Fibroblast of skin of back (primary cell): ENCODE measurements at regions not wholly inside any gene's neighbourhood (a gene's known extent, or its start where the extent isn't known, plus 50 kb on each side); places are given as distances from the start of the nearest gene placed in this dataset.
A peak's percentile ranks its signal among the peaks of the same experiment; 100 is the strongest.

Experiments used
- DNase-seq: peaks from one replicate; pipeline ENCODE4 v3.0.0-alpha.2; 2013

DNA sequence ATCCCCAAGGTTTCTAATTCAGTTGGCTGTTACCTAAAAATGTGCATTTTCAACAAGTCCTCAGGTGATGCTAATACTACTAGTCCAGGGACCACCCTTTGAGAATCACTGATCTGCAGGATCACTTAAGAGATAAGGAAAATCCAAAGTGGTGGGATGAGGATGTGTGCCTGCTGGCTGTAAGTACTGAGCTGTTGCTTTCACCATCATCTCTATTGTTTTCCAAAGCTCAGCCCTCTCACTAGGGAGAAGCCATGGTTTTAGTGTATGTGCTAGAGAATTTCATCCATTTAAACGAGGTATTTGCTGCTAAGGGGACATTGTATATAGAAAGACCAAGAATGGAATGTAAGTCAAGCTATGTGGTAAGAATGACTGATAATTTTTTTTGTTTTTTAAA lies 202.3 kb downstream of the KIF21A start:
- DNase-seq, result no peak

DNA sequence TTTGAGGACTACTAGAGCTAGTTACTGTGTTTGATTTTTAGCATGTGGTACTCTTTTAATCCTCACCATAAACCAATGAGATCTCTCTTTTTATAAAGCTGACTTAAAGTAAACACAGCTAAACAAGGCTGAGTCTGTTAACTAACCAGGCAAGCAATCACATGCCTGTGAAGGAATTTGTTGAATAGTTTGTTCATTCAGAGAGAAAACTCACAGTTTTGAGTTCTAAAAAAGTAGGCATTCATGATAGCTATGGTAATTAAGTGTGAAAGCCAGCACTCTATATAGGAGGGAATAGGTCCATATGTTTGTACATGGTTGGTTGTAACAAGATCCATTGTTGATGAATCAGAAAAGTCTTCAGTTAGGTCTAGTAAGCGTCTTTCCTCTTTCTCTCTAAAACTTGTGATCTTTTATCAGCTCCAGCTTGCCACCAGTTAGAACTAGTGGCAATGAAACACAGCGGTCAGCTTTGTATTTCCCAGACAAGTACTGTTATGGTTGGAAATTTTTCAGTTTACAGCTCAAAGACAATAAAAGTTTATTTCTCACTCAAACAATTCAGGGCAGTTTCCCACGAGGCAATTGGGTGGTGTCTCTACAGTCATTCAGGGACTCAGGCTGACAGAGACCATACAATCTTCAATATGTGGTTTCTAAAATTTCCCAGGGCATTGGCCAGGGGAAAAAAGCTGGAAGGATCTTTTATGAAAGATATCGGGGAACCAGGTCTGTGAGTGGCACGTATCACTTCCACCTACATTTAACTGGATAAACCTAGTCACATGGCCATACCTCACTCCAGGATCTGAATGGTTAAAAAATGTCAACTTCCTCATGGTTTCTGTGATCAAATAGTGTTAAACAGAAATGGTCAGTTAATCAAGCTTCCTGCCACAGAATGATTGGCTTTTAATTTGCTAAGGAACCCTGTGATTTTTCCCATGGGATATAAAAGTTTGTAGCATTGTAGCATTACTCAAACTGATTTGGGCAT lies 203.1 kb downstream of the KIF21A start:
- DNase-seq, result no peak

GRCh38 chr12:39237004-39237403 lies 205.9 kb downstream of the KIF21A start:
- DNase-seq, result peak; percentile 11

- no peak for DNase-seq
Observed at GRCh38 chr12:39235990-39236767, 206.7 kb downstream of the KIF21A start.

GRCh38 chr12:39230086-39230485 lies 212.8 kb downstream of the KIF21A start:
- DNase-seq, result no peak

DNA sequence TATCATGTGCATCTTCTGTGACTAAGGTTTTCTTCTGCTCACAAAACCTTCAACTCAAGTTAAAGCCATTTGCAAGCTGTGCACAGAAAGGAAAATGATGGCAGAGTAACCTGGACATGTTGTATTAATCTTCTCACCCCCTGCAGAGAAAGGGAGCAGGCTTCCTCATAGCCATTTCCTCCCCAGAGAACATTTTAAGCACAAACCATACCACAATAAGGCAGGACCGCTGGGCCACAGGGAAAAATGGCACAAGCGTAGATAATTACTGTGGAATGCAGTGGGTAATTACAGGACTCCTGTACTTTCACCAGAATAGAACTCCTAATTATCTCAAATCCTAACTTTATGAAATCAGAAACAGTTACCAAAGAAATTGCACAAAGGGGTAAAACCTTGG lies 215.7 kb downstream of the KIF21A start:
- no peak for DNase-seq

- DNase-seq, result no peak
Observed at GRCh38 chr12:39224971-39225370, 217.9 kb downstream of the KIF21A start.

GRCh38 chr12:39205969-39206368 lies 237.0 kb downstream of the KIF21A start:
- DNase-seq, result no peak

DNA sequence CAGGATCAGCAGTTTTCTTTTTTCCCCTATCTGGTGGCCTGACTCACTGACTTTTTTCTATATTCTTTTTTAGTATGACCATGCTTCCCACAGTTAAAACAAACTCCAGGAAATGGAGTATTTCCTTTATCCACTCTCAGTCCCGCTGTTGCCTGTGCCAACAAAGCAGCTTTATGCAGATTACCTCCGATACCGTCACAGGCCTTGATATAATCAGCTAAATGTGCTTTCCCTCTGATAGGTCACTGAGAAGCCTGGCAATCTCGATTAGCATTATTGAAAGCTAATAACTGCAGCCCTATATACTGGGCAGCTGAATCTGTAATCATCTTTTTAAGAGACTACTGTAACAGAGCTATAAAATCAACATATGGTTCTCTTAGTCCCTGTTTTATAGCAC lies 243.6 kb downstream of the KIF21A start:
- no peak for DNase-seq

DNA sequence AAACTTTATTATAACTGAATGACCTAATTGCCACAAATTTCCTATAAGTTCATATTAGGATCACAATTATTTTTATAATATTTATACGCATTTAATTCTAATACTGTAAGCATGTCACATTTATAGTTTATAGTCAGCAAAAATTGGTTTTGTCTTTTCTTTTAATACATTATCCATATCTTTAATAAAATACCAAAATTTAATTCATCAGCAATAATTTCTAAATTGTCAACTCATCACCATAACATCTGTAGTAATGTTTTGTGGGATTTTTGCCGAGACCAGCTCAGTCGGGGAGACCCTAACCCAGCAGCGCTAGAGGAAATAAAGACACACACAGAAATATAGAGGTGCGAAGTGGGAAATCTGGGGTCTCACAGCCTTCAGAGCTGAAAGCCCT lies 254.2 kb downstream of the KIF21A start:
- no peak for DNase-seq

DNA sequence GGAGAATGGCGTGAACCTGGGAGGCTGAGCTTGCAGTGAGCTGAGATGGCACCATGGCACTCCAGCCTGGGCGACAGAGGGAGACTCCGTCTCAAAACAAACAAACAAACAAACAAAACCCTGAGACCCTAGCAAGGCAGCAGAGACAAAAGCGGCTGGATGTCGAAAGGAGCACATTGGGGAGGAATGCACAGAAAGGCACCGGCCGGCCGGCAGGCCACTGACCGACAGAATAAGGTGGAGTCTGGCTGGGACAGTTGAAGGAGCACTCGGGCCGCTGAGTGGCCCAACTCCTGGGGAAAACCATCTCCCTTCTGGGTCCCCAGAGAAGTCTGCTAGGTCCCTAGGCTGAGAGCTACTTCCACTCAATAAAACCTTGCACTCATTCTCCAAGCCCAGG lies 256.2 kb downstream of the KIF21A start:
- DNase-seq, result no peak

DNA sequence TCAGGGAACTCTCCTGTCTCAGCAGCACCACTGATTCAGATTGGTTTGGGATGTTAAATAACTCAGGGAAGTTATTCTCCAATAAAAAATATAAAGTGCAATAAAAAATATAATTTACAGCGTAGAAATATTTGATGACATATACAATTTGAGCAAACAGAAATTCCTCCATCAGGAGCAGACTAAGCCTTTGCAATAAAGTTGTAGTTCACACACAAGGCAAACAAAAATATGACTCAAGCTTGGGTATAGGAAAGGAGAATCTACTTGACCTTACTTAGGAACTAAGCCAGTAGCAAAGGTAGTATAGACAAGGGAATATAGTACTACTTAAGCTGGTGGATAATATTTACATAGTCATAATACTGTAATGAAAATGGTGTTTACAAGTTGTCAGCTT lies 264.1 kb downstream of the KIF21A start:
- no peak for DNase-seq

GRCh38 chr12:39176356-39176755 lies 266.6 kb downstream of the KIF21A start:
- no peak for DNase-seq

GRCh38 chr12:39173726-39174125 lies 268.3 kb upstream of the CPNE8 start:
- no peak for DNase-seq

GRCh38 chr12:39165338-39165737 lies 259.9 kb upstream of the CPNE8 start:
- DNase-seq, result no peak

- DNase-seq, result no peak
Observed at GRCh38 chr12:39161465-39162085, 256.2 kb upstream of the CPNE8 start.

DNA sequence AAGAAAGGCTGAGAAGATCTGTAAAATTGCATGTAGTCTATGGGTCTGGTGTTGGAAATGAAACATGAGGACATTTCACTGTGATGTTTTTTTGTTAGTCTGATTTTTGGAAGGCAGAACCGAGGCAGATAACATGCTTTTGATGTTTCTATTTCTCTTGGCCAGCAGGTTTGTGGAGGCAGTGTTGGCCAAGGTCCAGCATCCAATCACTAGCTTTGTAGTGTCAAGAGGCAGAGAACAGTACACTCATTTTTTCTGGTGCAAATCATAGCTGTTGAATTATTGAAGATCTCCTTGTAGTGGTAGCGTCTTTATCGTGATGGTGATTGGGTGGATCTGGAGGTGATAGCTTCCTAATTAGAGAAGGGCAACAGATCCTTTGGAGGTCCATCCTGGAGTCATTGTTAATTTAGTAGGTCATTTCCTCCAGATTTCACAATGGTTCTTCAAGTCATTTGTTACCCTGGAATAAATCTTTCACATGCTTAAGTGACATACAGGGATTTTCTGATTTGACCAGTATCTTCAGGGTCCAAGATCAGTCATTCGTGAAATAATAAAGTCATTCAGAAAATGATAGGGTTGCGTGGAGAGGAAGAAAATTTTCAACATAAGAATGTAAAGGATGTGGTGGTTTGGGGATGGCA lies 252.4 kb upstream of the CPNE8 start:
- no peak for DNase-seq

- DNase-seq, result peak; percentile 12
Observed at GRCh38 chr12:39145175-39145999, 240.0 kb upstream of the CPNE8 start.

- DNase-seq, result no peak
Observed at GRCh38 chr12:39144613-39145061, 239.2 kb upstream of the CPNE8 start.

GRCh38 chr12:39138268-39138667 lies 232.9 kb upstream of the CPNE8 start:
- no peak for DNase-seq

DNA sequence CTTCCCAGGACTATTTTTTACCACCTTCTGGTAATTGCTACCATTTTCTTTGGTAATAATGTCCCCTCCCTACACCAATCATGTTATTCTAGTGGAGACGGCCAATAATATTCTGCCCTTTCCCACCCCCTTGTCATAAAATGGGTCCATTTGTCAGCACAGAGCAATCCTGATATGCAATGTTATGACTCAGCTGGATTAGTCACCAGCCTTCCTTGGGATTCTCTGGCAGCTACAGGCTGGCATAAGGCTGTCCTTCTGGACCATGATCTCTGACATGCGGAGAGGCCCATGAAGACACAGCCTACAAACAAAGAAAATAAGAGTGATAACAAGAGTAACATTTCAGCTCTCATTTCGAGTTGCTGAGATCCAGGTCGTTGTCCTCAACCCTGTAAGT lies 222.0 kb upstream of the CPNE8 start:
- DNase-seq, result peak; percentile 27

GRCh38 chr12:39125566-39125965 lies 220.2 kb upstream of the CPNE8 start:
- no peak for DNase-seq
